HG03342 (cell line): ENCODE measurements at regions not wholly inside any gene's neighbourhood (a gene's known extent, or its start where the extent isn't known, plus 50 kb on each side); places are given as distances from the start of the nearest gene placed in this dataset.
A peak's percentile ranks its signal among the peaks of the same experiment; 100 is the strongest.
"Not testable (repeated sequence)": the region's sequence is repeated elsewhere in the genome, so short reads cannot be mapped to it uniquely, and the experiment has no call there.

Experiments used
- ATAC-seq: cut with Tn5 transposase; IDR thresholded peaks from one replicate; pipeline ENCODE4 v1.9.1; 2021; ENCODE audit warnings: mild to moderate bottlenecking, moderate library complexity; ENCODE audit not compliant: unreplicated experiment

- no peak for ATAC-seq
These were observed 1485.3 kb downstream of the PCDH9 start for GRCh38 chr13:65744836-65745235.

GRCh38 chr13:65733110-65733509 lies 1497.0 kb downstream of the PCDH9 start:
- ATAC-seq, result no peak

- no peak for ATAC-seq
These were observed 1503.1 kb downstream of the PCDH9 start for GRCh38 chr13:65727070-65727469.

GRCh38 chr13:65725006-65725405 lies 1505.1 kb downstream of the PCDH9 start:
- ATAC-seq, result no peak

DNA sequence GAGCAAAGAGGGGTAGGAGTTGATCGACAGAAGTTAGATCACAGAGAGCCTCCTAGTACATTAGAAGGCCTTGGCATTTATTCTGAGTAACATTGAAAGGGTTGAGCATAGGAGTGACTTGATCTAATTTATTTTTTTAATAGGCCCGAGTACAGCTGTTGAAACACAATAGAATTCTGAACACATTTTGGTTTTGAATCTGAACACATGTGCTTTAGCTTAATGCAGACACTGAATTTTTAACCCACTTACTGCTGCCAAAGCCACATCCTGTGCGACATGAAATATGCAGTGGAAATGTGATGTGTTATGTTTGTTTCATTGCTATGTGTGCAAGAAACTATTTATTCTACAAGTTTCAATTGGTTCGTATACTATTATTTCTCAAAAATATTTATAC lies 1505.9 kb downstream of the PCDH9 start:
- ATAC-seq, result no peak

- no peak for ATAC-seq
These were observed 1507.6 kb downstream of the PCDH9 start for GRCh38 chr13:65722506-65722905.

DNA sequence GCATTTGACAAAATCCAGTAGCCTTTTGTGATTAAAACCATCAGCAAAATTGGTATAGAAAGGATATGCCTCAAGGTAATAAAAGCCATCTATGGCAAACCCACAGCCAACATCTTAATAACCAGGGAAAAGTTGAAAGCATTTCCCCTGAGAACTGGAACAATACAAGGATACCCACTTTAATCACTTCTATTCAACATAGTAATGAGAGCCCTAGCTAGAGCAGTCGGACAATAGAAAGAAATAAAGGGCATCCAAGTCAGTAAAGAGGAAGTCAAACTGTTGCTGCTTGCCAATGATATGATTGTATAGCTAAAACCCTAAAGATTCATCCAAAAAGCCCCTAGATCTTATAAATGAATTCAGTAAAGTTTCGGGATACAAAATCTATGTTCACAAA lies 1510.3 kb downstream of the PCDH9 start:
- no peak for ATAC-seq

GRCh38 chr13:65710514-65710913 lies 1519.6 kb downstream of the PCDH9 start:
- ATAC-seq, result no peak

GRCh38 chr13:65697843-65698242 lies 1532.3 kb downstream of the PCDH9 start:
- no peak for ATAC-seq

DNA sequence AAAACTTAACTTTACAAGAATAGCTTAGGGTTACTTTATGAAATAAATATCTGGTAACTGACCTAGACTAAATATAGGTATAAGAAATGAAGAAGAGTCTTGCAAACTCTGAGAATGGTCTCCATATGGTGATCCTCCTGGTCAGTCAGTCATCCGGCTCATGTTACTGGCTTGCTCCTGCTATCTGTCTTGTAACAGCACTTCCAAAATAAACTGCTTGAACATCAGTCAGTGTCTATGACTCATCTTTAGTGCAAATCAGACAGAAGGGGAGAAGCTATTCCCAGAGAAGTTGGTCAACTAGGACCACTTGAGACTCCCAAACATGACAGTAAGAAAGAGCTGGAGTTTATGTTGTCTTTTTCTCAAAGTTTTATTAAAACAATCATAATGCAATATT lies 1550.9 kb downstream of the PCDH9 start:
- ATAC-seq, result no peak

DNA sequence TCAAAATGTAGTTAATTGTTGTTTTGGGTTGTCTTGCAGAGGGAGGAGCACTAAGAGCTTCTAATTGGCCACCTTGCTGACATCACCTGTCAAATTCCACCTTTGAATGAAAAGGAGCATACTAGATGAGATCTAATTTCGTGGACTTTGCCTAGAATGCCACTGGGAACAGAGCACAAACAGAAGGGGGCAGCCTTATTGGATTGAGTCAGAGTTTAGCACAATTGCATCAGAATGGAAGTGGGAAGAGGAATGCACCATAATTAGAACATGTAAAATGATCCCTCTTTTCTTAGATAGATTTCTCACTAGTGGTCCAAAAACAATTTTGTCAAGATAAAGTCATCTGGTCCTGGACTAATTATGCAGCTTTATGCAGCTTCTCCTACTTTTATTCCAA lies 1552.2 kb downstream of the PCDH9 start:
- ATAC-seq, result no peak

- ATAC-seq, result not testable (repeated sequence)
These were observed 1554.8 kb downstream of the PCDH9 start for GRCh38 chr13:65675383-65675782.

DNA sequence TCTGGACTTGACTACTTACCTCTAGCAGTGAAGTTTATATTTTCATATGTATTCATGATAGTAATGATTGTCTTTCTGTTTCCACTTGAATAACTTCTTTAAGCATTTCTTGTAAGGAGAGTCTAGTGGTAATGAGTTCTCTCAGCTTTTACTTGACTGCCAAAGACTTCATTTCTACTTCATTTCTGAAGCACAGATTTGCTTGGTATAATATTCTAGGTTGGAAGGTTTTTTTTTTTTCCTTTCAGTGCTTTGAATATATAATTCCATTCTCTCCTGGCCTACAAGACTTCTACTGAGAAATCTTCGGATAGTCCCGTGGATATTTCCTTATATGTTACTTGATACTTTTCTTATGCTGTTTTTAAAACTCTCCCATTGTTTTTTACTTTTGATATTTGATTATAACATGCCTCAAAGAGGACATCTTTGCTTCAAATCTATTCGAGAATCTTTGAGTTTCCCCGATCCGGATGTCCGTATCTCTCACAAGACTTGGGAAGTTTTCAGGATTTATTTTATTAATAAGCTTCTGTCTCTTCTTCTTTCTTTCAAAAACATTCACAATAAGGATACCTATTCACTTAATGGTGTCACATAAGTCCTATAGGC lies 1560.0 kb downstream of the PCDH9 start:
- no peak for ATAC-seq

GRCh38 chr13:65660731-65661130 lies 1569.4 kb downstream of the PCDH9 start:
- ATAC-seq, result no peak

GRCh38 chr13:65656740-65657329 lies 1573.3 kb downstream of the PCDH9 start:
- no peak for ATAC-seq

DNA sequence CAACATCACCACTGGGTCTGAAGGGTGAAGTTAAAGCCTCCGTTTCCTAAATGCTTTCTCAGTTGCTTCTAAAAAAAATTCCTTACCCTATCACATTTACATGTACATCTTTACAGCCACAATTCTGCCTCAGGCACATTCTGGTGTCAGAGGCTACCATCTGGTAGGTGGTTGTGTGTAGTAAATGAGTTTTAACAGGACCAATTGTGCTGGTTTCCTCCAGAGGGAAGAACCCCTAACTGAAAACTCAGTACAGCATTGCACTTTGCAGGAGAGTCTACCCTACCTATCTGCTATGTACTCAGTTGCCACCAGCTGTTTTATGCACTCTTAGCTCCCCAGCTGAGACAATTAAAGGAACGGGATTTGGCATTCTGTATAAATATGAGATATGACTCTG lies 1576.5 kb downstream of the PCDH9 start:
- no peak for ATAC-seq

DNA sequence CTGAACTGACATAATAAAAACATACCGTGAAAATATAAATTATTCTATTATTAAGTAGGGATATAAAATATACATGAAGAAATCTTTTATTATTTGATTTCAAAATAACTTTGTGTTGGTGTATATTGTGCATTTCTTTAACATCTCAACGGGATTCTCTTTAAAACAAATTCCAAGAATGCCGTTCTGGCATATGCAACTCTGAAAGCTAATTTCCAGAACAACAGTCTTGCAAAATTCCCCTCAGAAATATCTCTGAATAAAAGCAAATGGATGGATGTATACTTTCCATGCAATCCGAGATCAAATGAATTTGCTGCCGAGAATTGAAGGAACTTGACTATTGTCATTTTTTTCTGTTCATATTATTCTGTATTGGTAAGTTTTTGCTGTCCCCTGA lies 1579.8 kb downstream of the PCDH9 start:
- no peak for ATAC-seq

DNA sequence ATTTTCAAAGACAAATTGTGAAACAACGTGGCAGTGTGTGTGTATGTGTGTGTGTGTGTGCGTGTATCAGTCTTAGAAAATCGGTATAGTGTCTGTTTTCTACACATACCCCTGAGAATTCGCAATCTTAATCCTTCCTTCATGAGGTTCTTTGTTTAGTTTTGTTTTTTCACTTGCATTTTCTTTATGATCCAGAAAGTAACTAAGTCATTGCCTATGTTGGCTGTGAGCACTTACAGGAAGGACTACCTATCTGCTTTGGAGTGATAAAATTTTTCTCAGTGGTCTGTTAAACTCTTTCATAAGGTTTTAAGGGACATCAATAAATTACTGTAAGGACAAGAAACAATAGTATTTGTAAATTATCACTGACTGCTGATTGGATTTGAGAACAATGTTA lies 1587.1 kb downstream of the PCDH9 start:
- no peak for ATAC-seq

GRCh38 chr13:65642301-65642700 lies 1587.8 kb downstream of the PCDH9 start:
- no peak for ATAC-seq

DNA sequence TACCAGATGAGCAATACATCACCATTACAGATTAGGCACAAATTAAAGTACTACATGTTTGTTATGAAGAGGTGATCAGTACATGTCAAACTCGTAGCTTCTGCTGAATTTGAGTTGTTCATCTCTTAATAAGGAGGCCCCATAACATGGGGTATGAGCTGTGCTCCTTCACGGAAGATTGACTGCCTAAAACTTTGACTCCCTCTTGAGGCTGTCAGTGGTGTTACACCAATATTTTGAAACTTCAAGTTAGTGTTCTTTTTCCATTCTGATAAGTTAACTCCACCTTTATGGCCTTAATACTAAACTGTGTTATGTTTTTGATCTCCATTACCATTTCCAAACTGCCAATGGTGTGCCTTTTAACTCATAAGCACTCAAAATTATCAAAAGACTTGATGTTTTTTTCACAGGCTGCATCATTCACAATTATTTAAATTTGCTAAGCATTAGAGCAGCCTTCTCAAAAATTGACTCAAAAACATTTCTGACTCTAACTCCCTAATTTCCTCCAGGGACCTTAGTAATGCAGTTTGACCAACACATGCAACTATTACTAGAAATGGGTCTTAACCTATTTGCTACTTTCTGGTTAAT lies 1591.5 kb downstream of the PCDH9 start:
- peak; percentile 95 for ATAC-seq

DNA sequence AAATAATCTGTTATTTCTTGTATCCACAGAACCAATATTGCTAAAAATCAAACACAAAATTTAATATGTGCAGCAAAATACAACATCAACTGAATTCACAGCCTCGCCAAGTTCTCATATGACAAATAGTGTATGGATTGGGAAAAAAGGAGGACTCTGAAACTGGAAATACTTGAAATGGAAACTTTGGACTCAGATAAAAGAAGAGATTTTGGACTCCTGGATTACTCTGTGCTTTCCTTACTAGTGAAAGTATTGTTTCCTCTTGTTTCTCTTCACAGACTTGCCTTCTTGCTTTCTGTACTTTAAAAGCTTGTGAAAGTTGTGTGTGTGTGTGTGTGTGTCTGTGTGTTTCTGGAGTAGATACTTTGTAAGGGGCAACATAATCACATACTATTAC lies 1596.3 kb downstream of the PCDH9 start:
- no peak for ATAC-seq

GRCh38 chr13:65631078-65631477 lies 1599.1 kb downstream of the PCDH9 start:
- ATAC-seq, result no peak

DNA sequence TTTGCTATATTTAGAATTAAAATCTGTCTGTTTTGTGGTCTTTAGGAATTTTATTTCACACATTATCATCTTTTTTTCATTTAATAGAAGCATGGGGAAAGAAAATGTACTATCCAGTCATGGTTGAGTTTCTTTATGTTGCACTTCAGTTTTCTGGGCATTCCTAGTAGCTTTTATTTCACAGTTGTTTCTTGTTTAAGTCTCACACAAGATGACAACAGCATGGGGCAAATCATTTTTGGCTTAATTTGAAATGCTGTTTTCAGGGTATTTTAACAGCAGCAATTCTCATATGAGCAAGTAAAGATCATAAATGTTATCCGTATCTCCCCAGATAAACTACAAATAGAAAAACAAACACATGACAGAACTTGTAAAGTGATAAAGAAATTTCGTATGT lies 1600.2 kb downstream of the PCDH9 start:
- ATAC-seq, result no peak
